H9 (cell line): ENCODE measurements at regions not wholly inside any gene's neighbourhood (a gene's known extent, or its start where the extent isn't known, plus 50 kb on each side); places are given as distances from the start of the nearest gene placed in this dataset.

Source experiments
- DNase-seq: peaks from one replicate; pipeline ENCODE4 v3.0.0-alpha.2; 2017
- H2AFZ ChIP-seq: one replicate; pipeline ENCODE4 v1.6.1; 2013; ENCODE audit warnings: mild to moderate bottlenecking, low read length, control low read depth, moderate library complexity
- H2AK5ac ChIP-seq: 2 replicates; pipeline ENCODE4 v1.6.1; 2013; ENCODE audit warnings: low read length, control low read depth, mixed read lengths; ENCODE audit not compliant: insufficient read length
- H2BK120ac ChIP-seq: one replicate; pipeline ENCODE4 v1.6.1; 2013; ENCODE audit warnings: low read depth, mild to moderate bottlenecking, low read length, control low read depth, inconsistent platforms; ENCODE audit not compliant: poor library complexity, severe bottlenecking
- H2BK12ac ChIP-seq: 2 replicates; pipeline ENCODE4 v1.6.1; 2013; ENCODE audit warnings: low read length, control low read depth, mixed read lengths, low read depth; ENCODE audit not compliant: insufficient read length
- H2BK15ac ChIP-seq: 2 replicates; pipeline ENCODE4 v1.6.1; 2013; ENCODE audit warnings: low read depth, low read length, control low read depth
- H2BK20ac ChIP-seq: one replicate; pipeline ENCODE4 v1.6.1; 2013; ENCODE audit warnings: low read depth, mild to moderate bottlenecking, low read length, control low read depth, inconsistent platforms; ENCODE audit not compliant: poor library complexity, severe bottlenecking
- H2BK5ac ChIP-seq: 2 replicates; pipeline ENCODE4 v1.6.1; 2013; ENCODE audit warnings: low read length, control low read depth, mixed read lengths; ENCODE audit not compliant: insufficient read length
- H3K14ac ChIP-seq: 2 replicates; pipeline ENCODE4 v1.6.1; 2013; ENCODE audit warnings: low read length, control low read depth; ENCODE audit not compliant: insufficient read depth
- H3K18ac ChIP-seq: 2 replicates; pipeline ENCODE4 v1.6.1; 2013; ENCODE audit warnings: low read depth, mild to moderate bottlenecking, mixed read lengths, low read length, control low read depth; ENCODE audit not compliant: insufficient read length
- H3K23ac ChIP-seq: 2 replicates; pipeline ENCODE4 v1.6.1; 2013; ENCODE audit warnings: low read length, control low read depth, mixed read lengths, low read depth; ENCODE audit not compliant: insufficient read length
- H3K23me2 ChIP-seq: 2 replicates; pipeline ENCODE4 v1.6.1; 2013; ENCODE audit warnings: low read depth, mild to moderate bottlenecking, mixed read lengths, low read length, control low read depth; ENCODE audit not compliant: insufficient read length, poor library complexity, severe bottlenecking
- H3K27ac ChIP-seq: 2 replicates; pipeline ENCODE4 v1.5.1; 2013; ENCODE audit warnings: low read length, control low read depth, mixed read lengths, low read depth; ENCODE audit not compliant: insufficient read length
- H3K27me3 ChIP-seq: 2 replicates; pipeline ENCODE4 v1.6.1; 2013; ENCODE audit warnings: low read length, control low read depth, inconsistent platforms; ENCODE audit not compliant: insufficient read depth
- H3K4ac ChIP-seq: 2 replicates; pipeline ENCODE4 v1.6.1; 2013; ENCODE audit warnings: low read depth, mild to moderate bottlenecking, control low read depth, inconsistent platforms, low read length, moderate library complexity
- H3K4me1 ChIP-seq: 2 replicates; pipeline ENCODE4 v1.6.1; 2013; ENCODE audit warnings: low read length, control low read depth, inconsistent platforms; ENCODE audit not compliant: insufficient read depth
- H3K4me2 ChIP-seq: 2 replicates; pipeline ENCODE4 v1.6.1; 2013; ENCODE audit warnings: low read length, control low read depth, mixed read lengths; ENCODE audit not compliant: insufficient read length, insufficient read depth
- H3K56ac ChIP-seq: 2 replicates; pipeline ENCODE4 v1.6.1; 2013; ENCODE audit warnings: low read depth, mild to moderate bottlenecking, mixed read lengths, low read length, control low read depth; ENCODE audit not compliant: insufficient read length
- H3K79me1 ChIP-seq: 2 replicates; pipeline ENCODE4 v1.6.1; 2013; ENCODE audit warnings: low read depth, mild to moderate bottlenecking, moderate library complexity, low read length, control low read depth, inconsistent platforms; ENCODE audit not compliant: insufficient read depth, poor library complexity, severe bottlenecking
- H3K79me2 ChIP-seq: 2 replicates; pipeline ENCODE4 v1.6.1; 2013; ENCODE audit warnings: low read length, control low read depth, inconsistent platforms; ENCODE audit not compliant: insufficient read depth
- H3K9ac ChIP-seq: 2 replicates; pipeline ENCODE4 v1.6.1; 2013; ENCODE audit warnings: low read length, control low read depth, mixed read lengths; ENCODE audit not compliant: insufficient read length; ENCODE audit errors: extremely low read depth
- H3K9me3 ChIP-seq: one replicate; pipeline ENCODE4 v1.6.1; 2013; ENCODE audit warnings: low read depth, low read length, inconsistent platforms; ENCODE audit not compliant: control insufficient read depth
- H3T11ph ChIP-seq: one replicate; pipeline ENCODE4 v1.6.1; 2013; ENCODE audit warnings: mild to moderate bottlenecking, low read length, control low read depth, inconsistent platforms
- H4K20me1 ChIP-seq: one replicate; pipeline ENCODE4 v1.6.1; 2013; ENCODE audit not compliant: control insufficient read depth, insufficient read length, insufficient read depth
- H4K5ac ChIP-seq: 2 replicates; pipeline ENCODE4 v1.6.1; 2013; ENCODE audit warnings: low read depth, mild to moderate bottlenecking, mixed read lengths, low read length, control low read depth; ENCODE audit not compliant: insufficient read length
- H4K8ac ChIP-seq: replicated peaks from 2 replicates; pipeline ENCODE4 v1.6.1; 2013; ENCODE audit warnings: low read length, control low read depth, mixed read lengths, low read depth; ENCODE audit not compliant: insufficient read length
- H4K91ac ChIP-seq: 2 replicates; pipeline ENCODE4 v1.6.1; 2013; ENCODE audit warnings: low read depth, mild to moderate bottlenecking, moderate library complexity, mixed read lengths, low read length, control low read depth; ENCODE audit not compliant: insufficient read length
- H3K27ac Mint-ChIP-seq, 3 experiments: 2 replicates in 2 of 3; 3 replicates in 1 of 3; pipeline ENCODE4 v1.8.0; 2020 to 2021; ENCODE audit warnings: mixed read lengths in 3 of 3, mild to moderate bottlenecking in 1 of 3, moderate library complexity in 1 of 3
- H3K27me3 Mint-ChIP-seq: 2 replicates; pipeline ENCODE4 v1.8.0; 2021; ENCODE audit warnings: low read depth, mild to moderate bottlenecking, moderate library complexity, mixed read lengths
- H3K36me3 Mint-ChIP-seq, 3 experiments: 2 replicates in 2 of 3; 3 replicates in 1 of 3; pipeline ENCODE4 v1.8.0; 2020 to 2021; ENCODE audit warnings: low read depth in 3 of 3, mixed read lengths in 3 of 3; ENCODE audit not compliant: insufficient read depth in 1 of 3
- H3K4me1 Mint-ChIP-seq, 2 experiments: 2 replicates each; pipeline ENCODE4 v1.8.0; 2020; ENCODE audit warnings: mixed read lengths in 2 of 2
- H3K4me3 Mint-ChIP-seq, 2 experiments: 2 replicates in 1 of 2; 3 replicates in 1 of 2; pipeline ENCODE4 v1.8.0; 2020 to 2021; ENCODE audit warnings: mild to moderate bottlenecking in 2 of 2, mixed read lengths in 2 of 2, moderate library complexity in 1 of 2
- H3K9me3 Mint-ChIP-seq, 2 experiments: 2 replicates in 1 of 2; 3 replicates in 1 of 2; pipeline ENCODE4 v1.8.0; 2020; ENCODE audit warnings: mild to moderate bottlenecking in 2 of 2, mixed read lengths in 2 of 2, moderate library complexity in 1 of 2
- WGBS: extraction: QIAGEN DNeasy Blood & Tissue Kit; methylation state at CpG from one replicate; pipeline ENCODE4 v1.1.7; 2013; ENCODE audit warnings: missing lambda C conversion rate, low lambda C conversion rate, mixed read lengths; ENCODE audit not compliant: insufficient read length; ENCODE audit errors: extremely low coverage; 5-methylcytosine and 5-hydroxymethylcytosine counted together
- TF ChIP-seq, protein P1 (sequence below): fragments of 200-600 bp; sonication (generic); conservative IDR thresholded peaks from 3 replicates; pipeline ENCODE4 v1.8.0; 2021; ENCODE audit warnings: antibody characterized with exemption, mild to moderate bottlenecking

DNA sequence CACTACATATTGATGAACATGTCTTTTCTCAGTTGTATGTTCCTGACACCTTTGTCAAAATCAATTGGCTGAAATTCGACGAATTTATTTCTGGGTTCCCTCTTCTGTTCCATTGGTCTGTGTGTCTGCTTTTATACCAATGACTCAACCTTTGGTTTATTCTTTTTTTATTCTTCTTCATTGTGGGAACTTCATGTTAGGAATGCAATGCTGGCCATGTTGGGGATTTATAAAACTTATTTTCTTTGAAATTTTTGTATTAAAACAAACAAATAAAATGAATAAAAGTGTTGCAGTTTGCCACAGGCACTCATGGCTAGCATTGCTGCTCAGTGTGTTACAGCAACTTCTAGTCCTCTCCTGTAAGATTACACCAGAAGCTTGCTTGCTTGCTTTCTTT lies 287.8 kb downstream of the DUSP10 start:
- no peak overlapping the region for H2AK5ac ChIP-seq
- no peaks in the 10 kb centered on the region for H3K79me1 ChIP-seq
- H2BK20ac ChIP-seq = no peak overlapping the region
- H3K18ac ChIP-seq = no peak overlapping the region
- no peak overlapping the region for H2BK15ac ChIP-seq
- no peak overlapping the region for H3T11ph ChIP-seq
- H2BK5ac ChIP-seq = no peak overlapping the region
- no peak overlapping the region for H3K4ac ChIP-seq
- no peak overlapping the region for H2BK120ac ChIP-seq
- no peak overlapping the region for H3K27ac Mint-ChIP-seq
- H3K27me3 ChIP-seq = no peaks in the 10 kb centered on the region
- H4K8ac ChIP-seq = no peak overlapping the region
- no peaks in the 10 kb centered on the region for H3K27me3 Mint-ChIP-seq
- no peaks in the 10 kb centered on the region for H3K36me3 Mint-ChIP-seq
- no peak overlapping the region for H2AFZ ChIP-seq
- H2BK12ac ChIP-seq = no peak overlapping the region
- no peak for DNase-seq
- no peak overlapping the region for H3K23ac ChIP-seq
- no peaks in the 10 kb centered on the region for H3K9me3 Mint-ChIP-seq
- no peak overlapping the region for H4K5ac ChIP-seq
- no peaks in the 10 kb centered on the region for H4K20me1 ChIP-seq
- no peak overlapping the region for H3K4me2 ChIP-seq
- peaks cover 4% of the 10 kb centered on the region in 2 experiments; a peak in 3 of 4 replicates for H3K4me1 Mint-ChIP-seq
- H3K23me2 ChIP-seq = no peaks in the 10 kb centered on the region
- H3K9me3 ChIP-seq = no peaks in the 10 kb centered on the region
- H3K4me3 Mint-ChIP-seq = no peak overlapping the region
- no peaks in the 10 kb centered on the region for H3K4me1 ChIP-seq
- WGBS = no CpG with 5 or more reads among the region's 2 CpGs
- no peaks in the 10 kb centered on the region for H3K79me2 ChIP-seq
- no peak overlapping the region for H3K27ac ChIP-seq
- H3K9ac ChIP-seq = no peak overlapping the region
- TF ChIP-seq, protein P1, sequence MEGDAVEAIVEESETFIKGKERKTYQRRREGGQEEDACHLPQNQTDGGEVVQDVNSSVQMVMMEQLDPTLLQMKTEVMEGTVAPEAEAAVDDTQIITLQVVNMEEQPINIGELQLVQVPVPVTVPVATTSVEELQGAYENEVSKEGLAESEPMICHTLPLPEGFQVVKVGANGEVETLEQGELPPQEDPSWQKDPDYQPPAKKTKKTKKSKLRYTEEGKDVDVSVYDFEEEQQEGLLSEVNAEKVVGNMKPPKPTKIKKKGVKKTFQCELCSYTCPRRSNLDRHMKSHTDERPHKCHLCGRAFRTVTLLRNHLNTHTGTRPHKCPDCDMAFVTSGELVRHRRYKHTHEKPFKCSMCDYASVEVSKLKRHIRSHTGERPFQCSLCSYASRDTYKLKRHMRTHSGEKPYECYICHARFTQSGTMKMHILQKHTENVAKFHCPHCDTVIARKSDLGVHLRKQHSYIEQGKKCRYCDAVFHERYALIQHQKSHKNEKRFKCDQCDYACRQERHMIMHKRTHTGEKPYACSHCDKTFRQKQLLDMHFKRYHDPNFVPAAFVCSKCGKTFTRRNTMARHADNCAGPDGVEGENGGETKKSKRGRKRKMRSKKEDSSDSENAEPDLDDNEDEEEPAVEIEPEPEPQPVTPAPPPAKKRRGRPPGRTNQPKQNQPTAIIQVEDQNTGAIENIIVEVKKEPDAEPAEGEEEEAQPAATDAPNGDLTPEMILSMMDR = no peak
- H3K14ac ChIP-seq = no peak overlapping the region
- no peak overlapping the region for H3K56ac ChIP-seq
- no peak overlapping the region for H4K91ac ChIP-seq
